Right ventricle myocardium superior (tissue), 1 donor: ENCODE measurements at regions not wholly inside any gene's neighbourhood (a gene's known extent, or its start where the extent isn't known, plus 50 kb on each side); places are given as distances from the start of the nearest gene placed in this dataset.
"Not testable (repeated sequence)": the region's sequence is repeated elsewhere in the genome, so short reads cannot be mapped to it uniquely, and the experiment has no call there.

Experiments
- ATAC-seq: fragments of 200-7000 bp; cut with Tn5 transposase; one replicate; pipeline ENCODE4 v1.9.1; 2020; ENCODE audit warnings: mild to moderate bottlenecking; ENCODE audit not compliant: poor library complexity
- DNase-seq: peaks from one replicate; pipeline ENCODE4 v3.0.0-alpha.2; 2020
- intact Hi-C: fragments of 100-400 bp; cut with DNase I; formaldehyde crosslinking; loops from one replicate; pipeline ENCODE4 v1.11.2; 2022
- donor health status: DM: no; HTN: yes; CAD: no; lungs with severe emphysema.

GRCh38 chr14:19204827-19205226 is 229.3 kb downstream of the POTEG start:
- ATAC-seq, intact Hi-C loops, DNase-seq: not testable (repeated sequence)

- intact Hi-C loops, DNase-seq, ATAC-seq: not testable (repeated sequence)
These were observed 217.7 kb downstream of the POTEG start for GRCh38 chr14:19216480-19216879.

GRCh38 chr14:19219423-19219822 is 214.7 kb downstream of the POTEG start:
- intact Hi-C loops, ATAC-seq, DNase-seq: not testable (repeated sequence)

- ATAC-seq, intact Hi-C loops, DNase-seq: not testable (repeated sequence)
These were observed 202.7 kb downstream of the POTEG start for GRCh38 chr14:19231421-19231820.

GRCh38 chr14:19234059-19234458 is 200.1 kb downstream of the POTEG start:
- DNase-seq, intact Hi-C loops, ATAC-seq: not testable (repeated sequence)

- ATAC-seq, intact Hi-C loops, DNase-seq: not testable (repeated sequence)
These were observed 196.5 kb downstream of the POTEG start for GRCh38 chr14:19237656-19238055.

GRCh38 chr14:19238584-19238983 is 195.6 kb downstream of the POTEG start:
- ATAC-seq, DNase-seq, intact Hi-C loops: not testable (repeated sequence)

GRCh38 chr14:19239981-19240380 is 194.2 kb downstream of the POTEG start:
- DNase-seq, ATAC-seq, intact Hi-C loops: not testable (repeated sequence)

- ATAC-seq, DNase-seq, intact Hi-C loops: not testable (repeated sequence)
These were observed 193.8 kb downstream of the POTEG start for GRCh38 chr14:19240387-19240786.

- intact Hi-C loops, ATAC-seq, DNase-seq: not testable (repeated sequence)
These were observed 192.7 kb downstream of the POTEG start for GRCh38 chr14:19241451-19241850.

- not testable (repeated sequence) for ATAC-seq
These were observed 191.6 kb downstream of the POTEG start for GRCh38 chr14:19242529-19242928.

GRCh38 chr14:19266908-19267307 is 167.2 kb downstream of the POTEG start:
- intact Hi-C loops, DNase-seq, ATAC-seq: not testable (repeated sequence)

More at GRCh38 chr14:19242529-19242928, 191.6 kb downstream of the POTEG start:
- intact Hi-C loops, DNase-seq: not testable (repeated sequence)

- ATAC-seq, intact Hi-C loops: not testable (repeated sequence)
- DNase-seq = peak; percentile 39
These were observed 166.5 kb downstream of the POTEG start for GRCh38 chr14:19267636-19268035.

GRCh38 chr14:19268047-19268627 is 166.0 kb downstream of the POTEG start:
- DNase-seq, ATAC-seq, intact Hi-C loops: not testable (repeated sequence)

- intact Hi-C loops, ATAC-seq: not testable (repeated sequence)
These were observed 161.9 kb downstream of the POTEG start for GRCh38 chr14:19272235-19272634.

GRCh38 chr14:19289669-19290068 is 144.5 kb downstream of the POTEG start:
- peak; percentile 2 for DNase-seq
- ATAC-seq, intact Hi-C loops: not testable (repeated sequence)

More at GRCh38 chr14:19272235-19272634, 161.9 kb downstream of the POTEG start:
- not testable (repeated sequence) for DNase-seq

GRCh38 chr14:19300243-19300642 is 133.9 kb downstream of the POTEG start:
- DNase-seq, intact Hi-C loops: not testable (repeated sequence)
- ATAC-seq = peak; percentile 19

GRCh38 chr14:19300838-19301237 is 133.3 kb downstream of the POTEG start:
- intact Hi-C loops, ATAC-seq: not testable (repeated sequence)
- peak; percentile 13 for DNase-seq

- ATAC-seq, intact Hi-C loops, DNase-seq: not testable (repeated sequence)
These were observed 130.3 kb downstream of the POTEG start for GRCh38 chr14:19303844-19304243.

GRCh38 chr14:19304442-19304841 is 129.7 kb downstream of the POTEG start:
- intact Hi-C loops, ATAC-seq, DNase-seq: not testable (repeated sequence)
